ENCODE measurements at regions not wholly inside any gene's neighbourhood (a gene's known extent, or its start where the extent isn't known, plus 50 kb on each side); places are given as distances from the start of the nearest gene placed in this dataset.

- DNase-seq: no peak
These were observed 121.6 kb upstream of the SNTG2 start for GRCh38 chr2:829047-829446.

GRCh38 chr2:824954-825353 lies 125.7 kb upstream of the SNTG2 start:
- DNase-seq: no peak

GRCh38 chr2:824524-824923 lies 126.1 kb upstream of the SNTG2 start:
- no peak for DNase-seq

- no peak for DNase-seq
These were observed 129.1 kb upstream of the SNTG2 start for GRCh38 chr2:821546-821945.

GRCh38 chr2:819601-820000 lies 131.0 kb upstream of the SNTG2 start:
- DNase-seq: no peak

GRCh38 chr2:819121-819520 lies 131.5 kb upstream of the SNTG2 start:
- DNase-seq: no peak

- no peak for DNase-seq
These were observed 133.2 kb upstream of the SNTG2 start for GRCh38 chr2:817336-818015.

GRCh38 chr2:816278-816677 lies 134.4 kb upstream of the SNTG2 start:
- no peak for DNase-seq

GRCh38 chr2:810397-810796 lies 133.2 kb upstream of the TMEM18 start:
- no peak for DNase-seq

GRCh38 chr2:807300-807699 lies 130.1 kb upstream of the TMEM18 start:
- DNase-seq: no peak

- DNase-seq: no peak
These were observed 128.5 kb upstream of the TMEM18 start for GRCh38 chr2:805664-806063.

- no peak for DNase-seq
These were observed 120.8 kb upstream of the TMEM18 start for GRCh38 chr2:797993-798392.

GRCh38 chr2:797556-797955 lies 120.3 kb upstream of the TMEM18 start:
- DNase-seq: no peak

GRCh38 chr2:796141-796985 lies 119.2 kb upstream of the TMEM18 start:
- DNase-seq: no peak

- DNase-seq: no peak
These were observed 118.4 kb upstream of the TMEM18 start for GRCh38 chr2:795531-796041.

GRCh38 chr2:794554-795241 lies 117.5 kb upstream of the TMEM18 start:
- DNase-seq: no peak

GRCh38 chr2:793236-793635 lies 116.0 kb upstream of the TMEM18 start:
- DNase-seq: no peak

- DNase-seq: no peak
These were observed 115.5 kb upstream of the TMEM18 start for GRCh38 chr2:792687-793086.

- DNase-seq: no peak
These were observed 113.5 kb upstream of the TMEM18 start for GRCh38 chr2:790634-791245.

- DNase-seq: no peak
These were observed 112.9 kb upstream of the TMEM18 start for GRCh38 chr2:790081-790480.

GRCh38 chr2:789529-789928 lies 112.3 kb upstream of the TMEM18 start:
- no peak for DNase-seq

GRCh38 chr2:788227-789032 lies 111.2 kb upstream of the TMEM18 start:
- no peak for DNase-seq
